H1 (cell line): ENCODE measurements at regions not wholly inside any gene's neighbourhood (a gene's known extent, or its start where the extent isn't known, plus 50 kb on each side); places are given as distances from the start of the nearest gene placed in this dataset.

Experiments
- CHD1 ChIP-seq: IDR thresholded peaks from 2 replicates; pipeline ENCODE4 v1.6.1; 2012; ENCODE audit warnings: low read depth, low read length, improper control_type of control experiment
- SAP30 ChIP-seq: fragments of 300-600 bp; sonication (generic); IDR thresholded peaks from 2 replicates; pipeline ENCODE4 v1.7.1; 2012; ENCODE audit warnings: low read length, moderate library complexity, mild to moderate bottlenecking, inconsistent platforms; ENCODE audit not compliant: insufficient read depth, insufficient replicate concordance
- SP2 ChIP-seq: IDR thresholded peaks from 2 replicates; pipeline ENCODE4 v1.6.1; 2012; ENCODE audit warnings: mild to moderate bottlenecking, low read length, inconsistent platforms
- TF ChIP-seq, protein P1 (sequence below), 3 experiments: IDR thresholded peaks; 1 replicate in 2 of 3; 2 replicates in 1 of 3; pipeline versions ENCODE4 v1.5.1 to v1.6.1; 2011; ENCODE audit warnings: low read length in 3 of 3, mild to moderate bottlenecking in 3 of 3, inconsistent platforms in 2 of 3, low read depth in 1 of 3, moderate library complexity in 1 of 3; ENCODE audit not compliant: insufficient read depth in 1 of 3; ENCODE audit errors: control extremely low read depth in 1 of 3

GRCh38 chr13:37168151-37168550 lies 62.7 kb upstream of the CSNK1A1L start (continued):
- TF ChIP-seq SP2 (no peak), SAP30 (no peak), CHD1 (no peak)
- TF ChIP-seq, protein P1, sequence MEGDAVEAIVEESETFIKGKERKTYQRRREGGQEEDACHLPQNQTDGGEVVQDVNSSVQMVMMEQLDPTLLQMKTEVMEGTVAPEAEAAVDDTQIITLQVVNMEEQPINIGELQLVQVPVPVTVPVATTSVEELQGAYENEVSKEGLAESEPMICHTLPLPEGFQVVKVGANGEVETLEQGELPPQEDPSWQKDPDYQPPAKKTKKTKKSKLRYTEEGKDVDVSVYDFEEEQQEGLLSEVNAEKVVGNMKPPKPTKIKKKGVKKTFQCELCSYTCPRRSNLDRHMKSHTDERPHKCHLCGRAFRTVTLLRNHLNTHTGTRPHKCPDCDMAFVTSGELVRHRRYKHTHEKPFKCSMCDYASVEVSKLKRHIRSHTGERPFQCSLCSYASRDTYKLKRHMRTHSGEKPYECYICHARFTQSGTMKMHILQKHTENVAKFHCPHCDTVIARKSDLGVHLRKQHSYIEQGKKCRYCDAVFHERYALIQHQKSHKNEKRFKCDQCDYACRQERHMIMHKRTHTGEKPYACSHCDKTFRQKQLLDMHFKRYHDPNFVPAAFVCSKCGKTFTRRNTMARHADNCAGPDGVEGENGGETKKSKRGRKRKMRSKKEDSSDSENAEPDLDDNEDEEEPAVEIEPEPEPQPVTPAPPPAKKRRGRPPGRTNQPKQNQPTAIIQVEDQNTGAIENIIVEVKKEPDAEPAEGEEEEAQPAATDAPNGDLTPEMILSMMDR (IDR thresholded peaks at IDR 0.05; ENCODE audit: control extremely low read depth in 1 of 3, insufficient read depth in 1 of 3, low read depth in 1 of 3, low read length in 3 of 3) = no peak
